HepG2 (cell line): ENCODE measurements at regions not wholly inside any gene's neighbourhood (a gene's known extent, or its start where the extent isn't known, plus 50 kb on each side); places are given as distances from the start of the nearest gene placed in this dataset.

Source experiments
- ATAC-seq: fragments of 200-7000 bp; cut with Tn5 transposase; 3 replicates; pipeline ENCODE4 v1.9.1; 2020; ENCODE audit warnings: mild to moderate bottlenecking, moderate library complexity
- BruUV-seq: library from RNA; stranded (reverse); fragments of 400-500 nt; replicated peaks from 2 replicates; lab custom pipeline; 2021; lab: Mats Ljungman, UMichigan
- CTCF ChIA-PET: fragments of 300-600 bp; formaldehyde crosslinking; extraction: SDS; loops from one replicate; lab custom pipeline; 2021; ENCODE audit warnings: low total read pairs, inconsistent platforms, low intra/inter-chr PET ratio; lab: Yijun Ruan, JAX
- POLR2A ChIA-PET: fragments of 350-600 bp; sonication (Branson Sonifier 250); formaldehyde crosslinking; loops from one replicate; lab custom pipeline; 2020; ENCODE audit warnings: antibody characterized with exemption, inconsistent platforms; lab: Yijun Ruan, JAX
- DNase-seq: peaks from one replicate; pipeline ENCODE4 v3.0.0-alpha.2; 2015; ENCODE audit warnings: low spot score
- FAIRE-seq: peaks from 3 replicates; lab custom pipeline; 2011; peaks lifted over from hg19 to GRCh38; lab: Jason Lieb, UNC
- H2AFZ ChIP-seq: one replicate; pipeline ENCODE4 v1.6.1; 2011; ENCODE audit warnings: low read length, inconsistent platforms
- H3K27ac ChIP-seq: fragments of 300-600 bp; 3 replicates; pipeline ENCODE4 v1.8.0; 2011; ENCODE audit warnings: mixed run types, mild to moderate bottlenecking, mixed read lengths, low read length, inconsistent platforms; ENCODE audit not compliant: insufficient read depth; ENCODE audit errors: extremely low read length
- H3K27me3 ChIP-seq, 2 experiments: fragments of 200-600 bp in 1 of 2; 2 replicates in 1 of 2; 3 replicates in 1 of 2; pipeline versions ENCODE4 v1.6.0 to v1.8.0; 2011; ENCODE audit warnings: low read length in 2 of 2, mild to moderate bottlenecking in 2 of 2, moderate library complexity in 2 of 2, inconsistent platforms in 1 of 2; ENCODE audit not compliant: insufficient read depth in 2 of 2, control insufficient read depth in 1 of 2
- H3K36me3 ChIP-seq, 2 experiments: fragments of 200-600 bp in 1 of 2; replicated peaks in 1 of 2; 2 replicates in 1 of 2; 3 replicates in 1 of 2; pipeline versions ENCODE4 v1.5.1 to v1.8.0; 2011; ENCODE audit warnings: low read length in 2 of 2, inconsistent platforms in 1 of 2; ENCODE audit not compliant: insufficient read depth in 2 of 2, control insufficient read depth in 1 of 2
- H3K4me1 ChIP-seq: 2 replicates; pipeline ENCODE4 v1.5.1; 2012; ENCODE audit warnings: low read length, inconsistent platforms; ENCODE audit not compliant: insufficient read depth
- H3K4me2 ChIP-seq: 2 replicates; pipeline ENCODE4 v1.6.0; 2011; ENCODE audit warnings: low read depth, low read length, inconsistent platforms
- H3K4me3 ChIP-seq, 3 experiments: fragments of 200-600 bp in 1 of 3; sonication (generic), shearing (Covaris generic) in 1 of 3; replicated peaks in 1 of 3; 2 replicates each; pipeline ENCODE4 v1.5.1; 2011 to 2016; ENCODE audit warnings: low read length in 3 of 3, inconsistent platforms in 2 of 3, low read depth in 2 of 3, mild to moderate bottlenecking in 2 of 3, control low read depth in 1 of 3, mixed read lengths in 1 of 3; ENCODE audit not compliant: insufficient read depth in 1 of 3
- H3K79me2 ChIP-seq: one replicate; pipeline ENCODE4 v1.6.1; 2011; ENCODE audit warnings: low read length, inconsistent platforms; ENCODE audit not compliant: insufficient read depth
- H3K9ac ChIP-seq: 2 replicates; pipeline ENCODE4 v1.6.0; 2011; ENCODE audit warnings: mild to moderate bottlenecking, low read depth, low read length, inconsistent platforms; ENCODE audit not compliant: insufficient read depth
- H3K9me3 ChIP-seq: 2 replicates; pipeline ENCODE4 v1.5.1; 2012; ENCODE audit warnings: mild to moderate bottlenecking, low read length
- H4K20me1 ChIP-seq: 2 replicates; pipeline ENCODE4 v1.6.0; 2011; ENCODE audit warnings: inconsistent platforms, mild to moderate bottlenecking, low read length, moderate library complexity; ENCODE audit not compliant: insufficient read depth
- CREM ChIP-seq, 2 experiments: sonication (generic) in 1 of 2; formaldehyde crosslinking in 1 of 2; IDR thresholded peaks; 2 replicates each; pipeline versions ENCODE4 v1.4.0 to v1.6.1; 2016 to 2020; ENCODE audit warnings: antibody characterized with exemption in 1 of 2, mild to moderate bottlenecking in 1 of 2, missing genetic modification reagents in 1 of 2
- GRHL1 ChIP-seq: sonication (generic); formaldehyde crosslinking; conservative IDR thresholded peaks from 2 replicates; pipeline ENCODE4 v1.8.0; 2022; ENCODE audit warnings: missing genetic modification reagents
- HDAC6 ChIP-seq: fragments of 200-600 bp; sonication (generic); IDR thresholded peaks from 2 replicates; pipeline ENCODE4 v1.7.0; 2017; ENCODE audit warnings: mild to moderate bottlenecking, antibody characterized with exemption, low read length, low read depth
- LCORL ChIP-seq, 2 experiments: fragments of 450-650 bp in 1 of 2; sonication (generic) in 1 of 2; formaldehyde crosslinking in 1 of 2; IDR thresholded peaks; 2 replicates each; pipeline versions ENCODE4 v1.5.0 to v1.6.1; 2017 to 2020; ENCODE audit warnings: antibody characterized with exemption in 1 of 2, missing genetic modification reagents in 1 of 2
- MAFF ChIP-seq: IDR thresholded peaks from 2 replicates; pipeline ENCODE4 v1.6.1; 2011; ENCODE audit warnings: low read depth, low read length, improper control_type of control experiment
- NCOA1 ChIP-seq: sonication (generic); formaldehyde crosslinking; IDR thresholded peaks from 2 replicates; pipeline ENCODE4 v1.9.0; 2021; ENCODE audit warnings: missing genetic modification reagents
- SOX6 ChIP-seq, 2 experiments: fragments of 450-650 bp in 1 of 2; sonication (generic) in 1 of 2; formaldehyde crosslinking in 1 of 2; IDR thresholded peaks; 2 replicates each; pipeline versions ENCODE4 v1.4.0 to v1.6.1; 2017 to 2020; ENCODE audit warnings: antibody characterized with exemption in 1 of 2, mild to moderate bottlenecking in 1 of 2, missing genetic modification reagents in 1 of 2
- SP5 ChIP-seq: IDR thresholded peaks from 2 replicates; pipeline ENCODE4 v1.6.1; 2016; ENCODE audit warnings: low read depth, borderline replicate concordance
- TCF12 ChIP-seq, 2 experiments: fragments of 450-650 bp in 1 of 2; sonication (generic) in 1 of 2; formaldehyde crosslinking in 1 of 2; IDR thresholded peaks; 2 replicates each; pipeline versions ENCODE4 v1.6.1 to v1.8.0; 2017 to 2022; ENCODE audit warnings: antibody characterized with exemption in 1 of 2, mild to moderate bottlenecking in 1 of 2, missing genetic modification reagents in 1 of 2, moderate library complexity in 1 of 2
- ZNF354B ChIP-seq: sonication (generic); formaldehyde crosslinking; IDR thresholded peaks from 2 replicates; pipeline ENCODE4 v1.8.0; 2022; ENCODE audit warnings: mild to moderate bottlenecking, missing genetic modification reagents
- ZNF484 ChIP-seq: sonication (generic); formaldehyde crosslinking; IDR thresholded peaks from 2 replicates; pipeline ENCODE4 v1.5.1; 2020; ENCODE audit warnings: mild to moderate bottlenecking, low read depth, missing genetic modification reagents, borderline replicate concordance
- ZNF816 ChIP-seq: sonication (generic); formaldehyde crosslinking; IDR thresholded peaks from 2 replicates; pipeline ENCODE4 v1.8.0; 2022; ENCODE audit warnings: missing genetic modification reagents, mild to moderate bottlenecking, borderline replicate concordance
- WGBS: methylation state at CpG from one replicate; pipeline ENCODE4 v1.1.6; 2017; ENCODE audit warnings: low lambda C conversion rate; 5-methylcytosine and 5-hydroxymethylcytosine counted together
- in situ Hi-C: cut with HindIII; loops from 2 replicates; pipeline ENCODE4 v1.10.0; 2017; ENCODE audit warnings: low pct_unique_long_range_greater_than_20kb; ENCODE audit not compliant: extremely low pct_ligation_motif_present
- intact Hi-C: fragments of 100-400 bp; cut with micrococcal nuclease; formaldehyde crosslinking; loops from one replicate; pipeline ENCODE4 v1.10.0; 2022; ENCODE audit not compliant: unreplicated experiment
- TF ChIP-seq, protein P1 (sequence below): sonication (generic); formaldehyde crosslinking; IDR thresholded peaks from 2 replicates; pipeline ENCODE4 v1.4.0; 2020; ENCODE audit warnings: missing genetic modification reagents

DNA sequence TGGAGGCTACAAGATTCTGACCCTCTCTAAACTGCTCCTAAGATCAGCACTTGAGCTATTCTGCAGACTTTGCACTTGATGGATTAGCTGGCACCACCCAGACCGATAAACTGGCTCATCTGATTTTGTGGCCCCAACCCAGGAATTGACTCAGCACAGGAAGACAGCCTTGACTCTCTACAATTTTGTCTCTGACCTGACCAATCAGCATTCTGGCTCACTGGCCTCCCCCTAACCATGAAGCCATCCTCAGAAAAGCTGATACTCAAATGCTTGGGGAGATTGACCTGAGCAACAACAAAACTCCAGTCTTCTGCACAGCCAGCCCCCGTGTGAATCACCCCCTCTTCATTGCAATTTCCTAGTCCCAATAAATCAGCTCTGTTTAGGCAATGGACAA, 195.4 kb upstream of the PPP1R2C start:
- Histone ChIP-seq H3K9ac (no peak overlapping the region), H3K36me3 (no peaks in the 10 kb centered on the region)
- no peak for ATAC-seq
- 0% methylated on average over 1 of the region's 2 CpGs for WGBS
- in situ Hi-C loops = no loop called here
- no peak for TF ChIP-seq SOX6 (IDR thresholded peaks at IDR 0.05)
- TF ChIP-seq SOX6 (CRISPR knock-in tag; IDR thresholded peaks at IDR 0.05) = no peak
- TF ChIP-seq GRHL1 (CRISPR knock-in tag) = no peak
- no peak for TF ChIP-seq ZNF484
- TF ChIP-seq MAFF = no peak
- no peak for TF ChIP-seq TCF12 (IDR thresholded peaks at IDR 0.05)
- TF ChIP-seq TCF12 (CRISPR knock-in tag; IDR thresholded peaks at IDR 0.05) = no peak
- TF ChIP-seq CREM (IDR thresholded peaks at IDR 0.05) = no peak
- no peak for TF ChIP-seq CREM (CRISPR knock-in tag; IDR thresholded peaks at IDR 0.05)
- no peak for TF ChIP-seq HDAC6
- no peak for TF ChIP-seq ZNF354B
- no peak for TF ChIP-seq NCOA1 (CRISPR knock-in tag)
- no peak for TF ChIP-seq ZNF816 (CRISPR knock-in tag)
- TF ChIP-seq, protein P1, sequence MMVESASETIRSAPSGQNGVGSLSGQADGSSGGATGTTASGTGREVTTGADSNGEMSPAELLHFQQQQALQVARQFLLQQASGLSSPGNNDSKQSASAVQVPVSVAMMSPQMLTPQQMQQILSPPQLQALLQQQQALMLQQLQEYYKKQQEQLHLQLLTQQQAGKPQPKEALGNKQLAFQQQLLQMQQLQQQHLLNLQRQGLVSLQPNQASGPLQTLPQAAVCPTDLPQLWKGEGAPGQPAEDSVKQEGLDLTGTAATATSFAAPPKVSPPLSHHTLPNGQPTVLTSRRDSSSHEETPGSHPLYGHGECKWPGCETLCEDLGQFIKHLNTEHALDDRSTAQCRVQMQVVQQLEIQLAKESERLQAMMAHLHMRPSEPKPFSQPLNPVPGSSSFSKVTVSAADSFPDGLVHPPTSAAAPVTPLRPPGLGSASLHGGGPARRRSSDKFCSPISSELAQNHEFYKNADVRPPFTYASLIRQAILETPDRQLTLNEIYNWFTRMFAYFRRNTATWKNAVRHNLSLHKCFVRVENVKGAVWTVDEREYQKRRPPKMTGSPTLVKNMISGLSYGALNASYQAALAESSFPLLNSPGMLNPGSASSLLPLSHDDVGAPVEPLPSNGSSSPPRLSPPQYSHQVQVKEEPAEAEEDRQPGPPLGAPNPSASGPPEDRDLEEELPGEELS (CRISPR knock-in tag) = no peak
- no peak for TF ChIP-seq SP5
- no peak for TF ChIP-seq LCORL (IDR thresholded peaks at IDR 0.05)
- TF ChIP-seq LCORL (CRISPR knock-in tag; IDR thresholded peaks at IDR 0.05) = no peak
- TF ChIP-seq, all 625 proteins: peak for 0
- Histone ChIP-seq H3K27ac (no peak overlapping the region), H3K79me2 (no peaks in the 10 kb centered on the region), H3K27me3 (no peaks in the 10 kb centered on the region), H3K4me1 (no peaks in the 10 kb centered on the region), H3K4me2 (no peak overlapping the region), H2AFZ (no peak overlapping the region), H4K20me1 (no peaks in the 10 kb centered on the region), H3K4me3 (no peak overlapping the region), H3K9me3 (no peaks in the 10 kb centered on the region)
- BruUV-seq = no TSS peak
- CTCF ChIA-PET = no interaction called here
- intact Hi-C loops = no loop called here
- POLR2A ChIA-PET = no interaction called here
- DNase-seq (no peak), FAIRE-seq (no peak)
